ENCODE measurements at regions not wholly inside any gene's neighbourhood (a gene's known extent, or its start where the extent isn't known, plus 50 kb on each side); places are given as distances from the start of the nearest gene placed in this dataset.

- peak in 5 of 6 experiments; percentile 14 to 45 (median 38) for TF ChIP-seq CTCF (IDR thresholded peaks at IDR 0.05)
- TF ChIP-seq POLR2A (IDR thresholded peaks at IDR 0.05), result no peak
These were observed 213.4 kb upstream of the ELL2 start for GRCh38 chr5:96175090-96175489.
